Right cardiac atrium (tissue), 5 donors: ENCODE measurements at regions not wholly inside any gene's neighbourhood (a gene's known extent, or its start where the extent isn't known, plus 50 kb on each side); places are given as distances from the start of the nearest gene placed in this dataset.

Source experiments
- ATAC-seq, 2 donors: fragments of 200-7000 bp; cut with Tn5 transposase; one replicate each; pipeline versions ENCODE4 v1.8.0 to v1.9.1; 2020; ENCODE audit warnings: moderate library complexity in 2 of 2, mild to moderate bottlenecking in 1 of 2
- DNase-seq, 3 donors: peaks; one replicate each; pipeline ENCODE4 v3.0.0-alpha.2; 2020
- H3K27ac ChIP-seq: one replicate; pipeline ENCODE4 v1.5.1; 2013; ENCODE audit warnings: mild to moderate bottlenecking, low read length, control low read depth, moderate library complexity
- H3K27me3 ChIP-seq: one replicate; pipeline ENCODE4 v1.6.1; 2013; ENCODE audit not compliant: control insufficient read depth, insufficient read depth
- H3K4me1 ChIP-seq: one replicate; pipeline ENCODE4 v1.6.1; 2013; ENCODE audit warnings: low read length; ENCODE audit not compliant: control insufficient read depth, insufficient read depth
- H3K4me3 ChIP-seq: one replicate; pipeline ENCODE4 v1.5.1; 2013; ENCODE audit warnings: low read length, control low read depth
- H3K9me3 ChIP-seq: one replicate; pipeline ENCODE4 v1.6.1; 2013; ENCODE audit warnings: low read length; ENCODE audit not compliant: control insufficient read depth
- whole genome bisulfite sequencing: extraction: QIAGEN DNeasy Blood & Tissue Kit; methylation state at CpG from one replicate; pipeline ENCODE4 v1.1.7; 2013; 5-methylcytosine and 5-hydroxymethylcytosine counted together
- intact Hi-C, 4 donors: fragments of 100-400 bp; cut with DNase I; formaldehyde crosslinking; loops; one replicate each; pipeline versions ENCODE4 v1.11.0 to v1.14.0; 2022 to 2023
- donor health status: healthy with polysubstance abuse.
- donor health status: DM: no; HTN: yes; CAD: no.
- donor health status: DM: no; HTN: no; CAD: no.
- donor health status: DM: no; HTN: yes; CAD: no; lungs with severe emphysema.
- donor health status: DM: yes; HTN: yes; CAD: no.

GRCh38 chr7:115260381-115260780 lies 338.5 kb downstream of the MDFIC start:
- 83% methylated on average over 2 of the region's 2 CpGs for WGBS
- Histone ChIP-seq H3K4me1 (no peaks in the 10 kb centered on the region), H3K4me3 (no peak overlapping the region), H3K27ac (no peak overlapping the region), H3K9me3 (no peaks in the 10 kb centered on the region), H3K27me3 (no peaks in the 10 kb centered on the region)
- ATAC-seq = no peak
- intact Hi-C loops = no loop called here
- no peak for DNase-seq

DNA sequence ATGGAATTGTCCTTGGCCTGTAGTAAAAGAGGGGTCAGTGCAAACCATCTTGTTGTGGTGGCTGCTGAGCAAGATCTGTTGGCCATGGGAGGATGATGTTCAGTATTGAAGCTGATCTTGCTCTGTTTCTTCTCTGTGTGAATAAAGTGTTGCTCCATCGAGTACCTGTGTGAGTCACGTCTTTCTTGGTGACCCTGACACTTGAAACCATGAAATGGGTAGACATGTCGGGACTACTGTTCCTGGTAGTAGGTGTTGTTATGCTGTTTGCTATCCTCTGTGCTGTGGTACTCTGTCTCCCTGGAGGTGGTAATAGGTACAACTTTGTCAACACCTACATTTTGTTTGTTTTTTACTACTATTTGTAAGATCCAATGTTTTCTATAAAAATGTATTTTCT lies 330.6 kb downstream of the MDFIC start:
- no peak overlapping the region for H3K27ac ChIP-seq
- H3K4me1 ChIP-seq = no peaks in the 10 kb centered on the region
- no peaks in the 10 kb centered on the region for H3K27me3 ChIP-seq
- WGBS = 96% methylated on average over 3 of the region's 3 CpGs
- intact Hi-C loops = no loop called here
- H3K9me3 ChIP-seq = no peaks in the 10 kb centered on the region
- DNase-seq = no peak
- no peak overlapping the region for H3K4me3 ChIP-seq
- ATAC-seq = no peak

GRCh38 chr7:115249080-115249479 lies 327.2 kb downstream of the MDFIC start:
- no peak for ATAC-seq
- WGBS = 77% methylated on average over 1 of the region's 1 CpG

DNA sequence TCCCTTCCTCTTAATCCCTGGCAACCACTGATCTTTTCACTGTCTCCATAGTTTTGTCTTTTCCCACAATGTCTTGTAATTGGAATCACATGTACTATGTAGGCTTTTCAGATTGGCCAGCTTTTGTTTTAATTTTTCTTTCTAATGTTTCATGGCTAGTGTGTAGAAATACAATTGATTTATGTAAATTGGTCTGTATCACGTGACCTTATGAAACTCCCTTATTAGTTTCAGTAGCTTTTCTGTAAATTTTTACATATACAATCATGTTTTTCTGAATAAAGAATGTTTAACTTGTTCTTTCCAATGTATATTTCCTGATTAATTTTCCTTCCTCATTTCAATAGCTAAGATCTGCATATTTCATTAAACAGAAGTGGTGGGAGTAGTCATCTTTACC lies 319.3 kb downstream of the MDFIC start:
- no peaks in the 10 kb centered on the region for H3K4me1 ChIP-seq
- ATAC-seq (no peak), DNase-seq (no peak)
- H3K9me3 ChIP-seq = no peaks in the 10 kb centered on the region
- no peak overlapping the region for H3K27ac ChIP-seq
- H3K4me3 ChIP-seq = no peak overlapping the region
- H3K27me3 ChIP-seq = no peaks in the 10 kb centered on the region
- 71% methylated on average over 1 of the region's 1 CpG for WGBS
- intact Hi-C loops = no loop called here

More at GRCh38 chr7:115249080-115249479, 327.2 kb downstream of the MDFIC start:
- H3K27ac ChIP-seq = no peak overlapping the region
- H3K27me3 ChIP-seq = no peaks in the 10 kb centered on the region
- no peaks in the 10 kb centered on the region for H3K4me1 ChIP-seq
- no peak for DNase-seq
- intact Hi-C loops = no loop called here
- H3K4me3 ChIP-seq = no peak overlapping the region
- no peaks in the 10 kb centered on the region for H3K9me3 ChIP-seq

DNA sequence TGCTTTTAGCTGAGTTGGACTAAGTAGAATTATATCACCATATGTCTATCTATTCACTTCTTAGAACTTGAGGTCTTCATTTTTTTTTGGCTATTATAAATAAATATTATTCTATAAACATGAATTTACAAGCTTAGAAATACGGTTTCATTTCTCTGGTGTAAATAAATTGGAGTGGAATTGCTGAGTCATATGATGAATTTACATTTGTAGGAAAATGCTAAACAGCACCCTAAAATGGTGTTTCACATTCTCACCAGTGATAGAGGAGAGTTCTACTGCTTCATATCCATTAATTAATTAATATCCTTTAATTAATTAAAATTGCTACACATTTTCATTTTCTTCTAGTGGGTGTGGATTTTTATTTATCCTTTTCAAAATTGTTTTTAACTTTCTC lies 318.3 kb downstream of the MDFIC start:
- DNase-seq (no peak), ATAC-seq (no peak)
- Histone ChIP-seq H3K9me3 (no peaks in the 10 kb centered on the region), H3K27ac (no peak overlapping the region), H3K4me3 (no peak overlapping the region), H3K27me3 (no peaks in the 10 kb centered on the region), H3K4me1 (no peaks in the 10 kb centered on the region)
- intact Hi-C loops = no loop called here
- WGBS = 69% methylated on average over 1 of the region's 1 CpG

DNA sequence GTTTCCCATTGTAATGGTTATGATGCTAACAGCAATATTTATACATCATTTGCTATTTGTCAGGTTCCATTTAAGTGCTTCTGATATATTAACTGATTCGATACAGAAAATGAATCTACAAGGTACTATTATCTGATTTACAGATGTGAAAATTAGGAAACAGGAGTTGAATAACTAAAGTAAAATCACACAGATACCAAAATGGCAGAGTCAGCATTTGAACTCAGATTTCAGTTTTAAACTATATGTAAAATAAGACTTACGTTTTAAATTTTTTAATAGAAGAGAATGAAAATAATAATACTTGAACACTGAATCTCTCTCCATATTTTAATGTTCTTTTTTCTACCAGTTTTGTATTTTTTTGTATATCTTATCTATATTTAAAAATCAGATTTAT lies 313.2 kb downstream of the MDFIC start:
- Histone ChIP-seq H3K4me3 (no peak overlapping the region), H3K27me3 (no peaks in the 10 kb centered on the region), H3K27ac (no peak overlapping the region), H3K9me3 (no peaks in the 10 kb centered on the region), H3K4me1 (no peaks in the 10 kb centered on the region)
- no peak for DNase-seq
- 95% methylated on average over 2 of the region's 2 CpGs for WGBS
- intact Hi-C loops = no loop called here
- no peak for ATAC-seq

- intact Hi-C loops = no loop called here
These were observed 311.9 kb downstream of the MDFIC start for GRCh38 chr7:115233809-115234208.

GRCh38 chr7:115232041-115232440 lies 310.1 kb downstream of the MDFIC start:
- intact Hi-C loops = no loop called here
- H3K27me3 ChIP-seq = no peaks in the 10 kb centered on the region
- H3K27ac ChIP-seq = no peak overlapping the region
- H3K4me1 ChIP-seq = no peaks in the 10 kb centered on the region
- no peak overlapping the region for H3K4me3 ChIP-seq
- no peaks in the 10 kb centered on the region for H3K9me3 ChIP-seq
- ATAC-seq = no peak
- 72% methylated on average over 3 of the region's 3 CpGs for WGBS
- no peak for DNase-seq

More at GRCh38 chr7:115233809-115234208, 311.9 kb downstream of the MDFIC start:
- Histone ChIP-seq H3K27ac (no peak overlapping the region), H3K9me3 (no peaks in the 10 kb centered on the region), H3K27me3 (no peaks in the 10 kb centered on the region), H3K4me1 (no peaks in the 10 kb centered on the region), H3K4me3 (no peak overlapping the region)
- 88% methylated on average over 3 of the region's 3 CpGs for WGBS
- ATAC-seq (no peak), DNase-seq (no peak)

- no peak overlapping the region for H3K27ac ChIP-seq
- intact Hi-C loops = no loop called here
- no peaks in the 10 kb centered on the region for H3K27me3 ChIP-seq
- 16% methylated on average over 1 of the region's 1 CpG for WGBS
- no peaks in the 10 kb centered on the region for H3K9me3 ChIP-seq
- no peaks in the 10 kb centered on the region for H3K4me1 ChIP-seq
- ATAC-seq = peak in 1 of 2 donors; percentile 86
- DNase-seq = no peak
- no peak overlapping the region for H3K4me3 ChIP-seq
These were observed 309.1 kb downstream of the MDFIC start for GRCh38 chr7:115230882-115231571.

- intact Hi-C loops = no loop called here
- Histone ChIP-seq H3K27ac (no peak overlapping the region), H3K9me3 (no peaks in the 10 kb centered on the region), H3K4me3 (no peak overlapping the region), H3K4me1 (no peaks in the 10 kb centered on the region), H3K27me3 (no peaks in the 10 kb centered on the region)
- 80% methylated on average over 8 of the region's 8 CpGs for WGBS
- DNase-seq (no peak), ATAC-seq (no peak)
These were observed 307.7 kb downstream of the MDFIC start for GRCh38 chr7:115229401-115230105.

DNA sequence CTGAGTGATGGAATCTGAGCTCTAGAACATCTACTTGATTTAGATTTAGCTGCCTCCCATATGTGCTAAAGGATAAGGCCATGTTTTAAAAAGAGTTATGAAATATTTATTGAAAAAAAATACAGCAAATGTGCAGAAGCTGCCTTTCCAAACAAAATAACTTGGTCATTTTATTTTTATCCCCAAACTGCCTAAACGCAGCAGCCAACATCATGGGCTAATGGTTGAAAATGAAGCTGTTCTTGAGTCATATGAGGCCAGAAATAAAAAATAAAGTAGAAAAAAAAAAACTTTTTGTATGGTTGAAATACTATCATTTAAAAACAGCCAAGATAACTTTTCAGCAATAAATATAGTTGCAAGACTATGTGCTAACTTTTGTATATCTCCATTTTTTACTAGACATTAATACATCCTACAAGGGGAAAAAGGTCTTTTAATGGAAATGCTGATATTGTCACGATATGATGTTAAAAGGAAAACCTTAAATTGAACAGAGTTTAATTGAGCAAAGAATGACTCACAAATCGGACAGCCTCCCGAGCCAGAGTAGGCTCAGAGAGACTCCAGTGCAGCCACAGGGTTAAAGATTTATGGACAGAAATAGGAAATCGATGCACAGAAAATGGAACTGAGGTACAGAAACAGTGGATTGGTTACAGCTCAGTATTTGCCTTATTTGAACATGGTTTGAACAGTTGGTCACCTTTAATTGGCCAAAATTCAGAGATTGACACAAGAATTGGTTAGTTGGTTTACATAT lies 305.8 kb downstream of the MDFIC start:
- DNase-seq (no peak), ATAC-seq (no peak)
- intact Hi-C loops = no loop called here
- Histone ChIP-seq H3K9me3 (no peaks in the 10 kb centered on the region), H3K27ac (no peak overlapping the region), H3K4me1 (no peaks in the 10 kb centered on the region), H3K27me3 (no peaks in the 10 kb centered on the region), H3K4me3 (no peak overlapping the region)
- WGBS = 84% methylated on average over 5 of the region's 5 CpGs
